ENCODE measurements at regions not wholly inside any gene's neighbourhood (a gene's known extent, or its start where the extent isn't known, plus 50 kb on each side); places are given as distances from the start of the nearest gene placed in this dataset.

- TF ChIP-seq CTCF (conservative IDR thresholded peaks at IDR 0.05 in 1 of 2, IDR thresholded peaks at IDR 0.05 in 1 of 2; ENCODE audit: low read depth in 1 of 2, low read length in 2 of 2) (no peak), EZH2 (IDR thresholded peaks at IDR 0.05; ENCODE audit: low read length, missing control alignments) (no peak)
Observed at GRCh38 chr4:123790681-123791080, 394.1 kb downstream of the SPRY1 start.

All from fibroblast of lung (primary cell).